ENCODE measurements at regions not wholly inside any gene's neighbourhood (a gene's known extent, or its start where the extent isn't known, plus 50 kb on each side); places are given as distances from the start of the nearest gene placed in this dataset.

- H3K4me3 ChIP-seq = no peak overlapping the region
- H3K27me3 ChIP-seq = no peaks in the 10 kb centered on the region
- H3K27ac ChIP-seq = no peak overlapping the region
- no peaks in the 10 kb centered on the region for H3K36me3 ChIP-seq
- 69 to 77% (median 73%) methylated on average over 2 of the region's 2 CpGs for WGBS, 4 donors
- intact Hi-C loops (cut with DNase I) = no loop called here
- no peak for ATAC-seq
- H3K4me1 ChIP-seq = no peaks in the 10 kb centered on the region
- H3K9me3 ChIP-seq = no peaks in the 10 kb centered on the region
- TF ChIP-seq POLR2A (IDR thresholded peaks at IDR 0.05) = no peak
- no peak for DNase-seq
Observed at GRCh38 chr3:86229775-86230094, 761.2 kb downstream of the VGLL3 start.

DNA sequence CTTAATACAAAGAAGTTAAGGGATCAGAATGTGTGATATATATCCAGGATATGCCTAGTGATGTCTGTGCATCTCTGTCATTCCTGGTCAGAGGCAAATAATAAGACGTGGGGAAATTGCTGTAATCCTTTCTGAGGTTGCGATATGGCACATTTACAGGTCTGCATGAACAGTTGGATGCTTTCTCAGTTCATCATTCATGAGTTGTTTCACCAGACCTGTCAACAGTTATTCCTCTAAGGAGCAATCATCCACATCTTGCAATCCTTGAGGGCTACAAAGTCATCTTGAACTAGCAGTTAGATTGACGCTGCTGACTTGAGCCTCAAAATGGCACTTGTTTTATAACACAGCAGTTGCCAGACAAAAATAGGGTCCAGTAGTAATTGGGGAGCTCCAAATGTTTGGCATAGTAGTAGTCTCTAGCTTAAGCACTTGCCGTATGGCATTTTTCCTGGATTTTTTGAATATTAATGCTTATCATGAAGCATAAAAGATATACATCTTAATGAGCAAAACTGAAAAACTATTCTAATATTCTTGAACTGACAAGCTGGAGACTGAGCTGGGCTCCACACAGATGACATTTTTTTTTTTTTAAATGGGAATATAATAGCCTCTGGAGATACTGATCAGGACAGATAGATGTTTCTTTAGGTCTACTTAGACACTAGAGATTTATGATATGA lies 761.7 kb downstream of the VGLL3 start:
- Histone ChIP-seq H3K27me3 (no peaks in the 10 kb centered on the region), H3K9me3 (no peaks in the 10 kb centered on the region), H3K36me3 (no peaks in the 10 kb centered on the region), H3K4me1 (no peaks in the 10 kb centered on the region), H3K27ac (no peak overlapping the region), H3K4me3 (no peak overlapping the region)
- ATAC-seq = no peak
- intact Hi-C loops (cut with DNase I) = no loop called here
- WGBS, 4 donors = 69 to 81% (median 73%) methylated on average over 4 of the region's 4 CpGs
- TF ChIP-seq POLR2A (IDR thresholded peaks at IDR 0.05) = no peak
- TF ChIP-seq, protein P1, sequence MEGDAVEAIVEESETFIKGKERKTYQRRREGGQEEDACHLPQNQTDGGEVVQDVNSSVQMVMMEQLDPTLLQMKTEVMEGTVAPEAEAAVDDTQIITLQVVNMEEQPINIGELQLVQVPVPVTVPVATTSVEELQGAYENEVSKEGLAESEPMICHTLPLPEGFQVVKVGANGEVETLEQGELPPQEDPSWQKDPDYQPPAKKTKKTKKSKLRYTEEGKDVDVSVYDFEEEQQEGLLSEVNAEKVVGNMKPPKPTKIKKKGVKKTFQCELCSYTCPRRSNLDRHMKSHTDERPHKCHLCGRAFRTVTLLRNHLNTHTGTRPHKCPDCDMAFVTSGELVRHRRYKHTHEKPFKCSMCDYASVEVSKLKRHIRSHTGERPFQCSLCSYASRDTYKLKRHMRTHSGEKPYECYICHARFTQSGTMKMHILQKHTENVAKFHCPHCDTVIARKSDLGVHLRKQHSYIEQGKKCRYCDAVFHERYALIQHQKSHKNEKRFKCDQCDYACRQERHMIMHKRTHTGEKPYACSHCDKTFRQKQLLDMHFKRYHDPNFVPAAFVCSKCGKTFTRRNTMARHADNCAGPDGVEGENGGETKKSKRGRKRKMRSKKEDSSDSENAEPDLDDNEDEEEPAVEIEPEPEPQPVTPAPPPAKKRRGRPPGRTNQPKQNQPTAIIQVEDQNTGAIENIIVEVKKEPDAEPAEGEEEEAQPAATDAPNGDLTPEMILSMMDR (IDR thresholded peaks at IDR 0.05) = no peak
- no peak for DNase-seq

DNA sequence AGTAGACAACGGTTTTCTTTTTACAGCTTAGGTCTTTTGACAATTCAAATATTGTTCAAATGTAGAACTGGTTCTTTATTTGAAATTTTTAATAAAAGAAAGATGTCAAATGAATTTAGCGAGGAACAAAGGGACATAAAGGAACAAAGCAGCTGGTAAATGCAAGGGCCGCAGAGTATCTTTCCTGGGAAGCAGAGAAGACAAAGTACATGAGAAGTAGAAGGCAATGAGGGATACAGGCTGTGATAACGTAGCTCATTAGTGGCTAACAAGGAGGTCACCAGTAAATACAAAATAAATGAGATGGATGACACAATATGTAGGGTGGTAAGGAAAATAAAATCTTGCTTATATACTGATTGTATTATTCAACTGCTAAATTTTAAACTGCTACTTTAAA lies 762.8 kb downstream of the VGLL3 start:
- no peaks in the 10 kb centered on the region for H3K36me3 ChIP-seq
- TF ChIP-seq, protein P1 (IDR thresholded peaks at IDR 0.05) = no peak
- TF ChIP-seq POLR2A (IDR thresholded peaks at IDR 0.05) = no peak
- no peaks in the 10 kb centered on the region for H3K4me1 ChIP-seq
- ATAC-seq (no peak), DNase-seq (no peak)
- intact Hi-C loops (cut with DNase I) = no loop called here
- H3K27me3 ChIP-seq = no peaks in the 10 kb centered on the region
- no peak overlapping the region for H3K27ac ChIP-seq
- 65 to 70% (median 67%) methylated on average over 4 of the region's 4 CpGs for WGBS, 4 donors
- no peaks in the 10 kb centered on the region for H3K9me3 ChIP-seq
- no peak overlapping the region for H3K4me3 ChIP-seq

DNA sequence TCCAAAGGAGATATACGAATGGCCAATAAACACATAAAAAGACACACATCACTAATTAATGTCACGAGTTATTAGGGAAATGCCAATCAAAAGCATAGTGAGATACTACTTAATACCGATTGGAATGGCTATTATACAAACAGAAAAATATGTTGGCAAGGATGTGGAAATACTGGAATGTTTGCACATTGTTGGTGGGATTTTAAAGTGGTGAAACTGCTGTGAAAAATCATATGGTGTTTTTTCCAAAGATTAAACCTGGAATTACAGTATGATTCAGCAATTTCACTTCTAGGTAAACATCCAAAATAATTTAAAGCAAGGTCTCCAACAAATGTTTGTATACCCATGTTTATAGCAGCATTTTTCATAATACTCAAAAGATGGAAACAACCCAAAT lies 765.5 kb downstream of the VGLL3 start:
- H3K4me1 ChIP-seq = no peaks in the 10 kb centered on the region
- H3K27me3 ChIP-seq = no peaks in the 10 kb centered on the region
- TF ChIP-seq, protein P1 (IDR thresholded peaks at IDR 0.05) = no peak
- TF ChIP-seq POLR2A (IDR thresholded peaks at IDR 0.05) = no peak
- DNase-seq = no peak
- no peak for ATAC-seq
- H3K9me3 ChIP-seq = peaks cover 0 to 14% (median 0%) of the 10 kb centered on the region in 12 donors
- H3K27ac ChIP-seq = no peak overlapping the region
- H3K4me3 ChIP-seq = no peak overlapping the region
- intact Hi-C loops (cut with DNase I) = no loop called here
- WGBS, 4 donors = 69 to 75% (median 72%) methylated on average over 3 of the region's 3 CpGs
- no peaks in the 10 kb centered on the region for H3K36me3 ChIP-seq

- DNase-seq (no peak), ATAC-seq (no peak)
- WGBS, 4 donors = 89 to 92% (median 91%) methylated on average over 3 of the region's 3 CpGs
- H3K27ac ChIP-seq = no peak overlapping the region
- no peaks in the 10 kb centered on the region for H3K36me3 ChIP-seq
- no peaks in the 10 kb centered on the region for H3K4me1 ChIP-seq
- no peaks in the 10 kb centered on the region for H3K27me3 ChIP-seq
- TF ChIP-seq, protein P1 (IDR thresholded peaks at IDR 0.05) = no peak
- no peak for TF ChIP-seq POLR2A (IDR thresholded peaks at IDR 0.05)
- intact Hi-C loops (cut with DNase I) = no loop called here
- no peak overlapping the region for H3K4me3 ChIP-seq
- H3K9me3 ChIP-seq = peaks cover 0 to 14% (median 0%) of the 10 kb centered on the region in 12 donors
Observed at GRCh38 chr3:86221601-86222000, 769.3 kb downstream of the VGLL3 start.

Measured in heart left ventricle (tissue), 16 donors.